ENCODE measurements at regions not wholly inside any gene's neighbourhood (a gene's known extent, or its start where the extent isn't known, plus 50 kb on each side); places are given as distances from the start of the nearest gene placed in this dataset.

GRCh38 chr11:127143251-127143650, 142.7 kb upstream of the KIRREL3 start (continued):
- TF ChIP-seq, protein P1, sequence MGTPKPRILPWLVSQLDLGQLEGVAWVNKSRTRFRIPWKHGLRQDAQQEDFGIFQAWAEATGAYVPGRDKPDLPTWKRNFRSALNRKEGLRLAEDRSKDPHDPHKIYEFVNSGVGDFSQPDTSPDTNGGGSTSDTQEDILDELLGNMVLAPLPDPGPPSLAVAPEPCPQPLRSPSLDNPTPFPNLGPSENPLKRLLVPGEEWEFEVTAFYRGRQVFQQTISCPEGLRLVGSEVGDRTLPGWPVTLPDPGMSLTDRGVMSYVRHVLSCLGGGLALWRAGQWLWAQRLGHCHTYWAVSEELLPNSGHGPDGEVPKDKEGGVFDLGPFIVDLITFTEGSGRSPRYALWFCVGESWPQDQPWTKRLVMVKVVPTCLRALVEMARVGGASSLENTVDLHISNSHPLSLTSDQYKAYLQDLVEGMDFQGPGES (IDR thresholded peaks at IDR 0.05; ENCODE audit: low read depth, low read length), result no peak
- TF ChIP-seq TEAD4 (IDR thresholded peaks at IDR 0.05; ENCODE audit: borderline replicate concordance, insufficient read depth), result no peak
- no peak for TF ChIP-seq EZH2phosphoT487 (IDR thresholded peaks at IDR 0.05; ENCODE audit: borderline replicate concordance, low read depth)

- 55% methylated on average over 3 of the region's 3 CpGs for WGBS (ENCODE audit: low lambda C conversion rate)
- H3F3A ChIP-seq (replicated peaks; ENCODE audit: insufficient read depth), result no peaks in the 10 kb centered on the region
- DNase-seq, result no peak
- ChIA-PET POLR2A (no interaction called here), CTCF (no interaction called here)
- no peaks in the 10 kb centered on the region for H4K20me1 ChIP-seq (ENCODE audit: insufficient read depth)
- H3K4me3 ChIP-seq (ENCODE audit: low read depth in 2 of 2, low read length in 1 of 2), result no peak overlapping the region
- no peaks in the 10 kb centered on the region for H3K9me3 ChIP-seq
- no peak overlapping the region for H2AFZ ChIP-seq (ENCODE audit: low read depth)
- TF ChIP-seq EZH2phosphoT487 (IDR thresholded peaks at IDR 0.05; ENCODE audit: borderline replicate concordance, low read depth) (no peak), GATA2 (CRISPR knock-in tag; IDR thresholded peaks at IDR 0.05) (no peak), SMC3 (IDR thresholded peaks at IDR 0.05; ENCODE audit: low read depth, low read length) (no peak), CHD2 (IDR thresholded peaks at IDR 0.05; ENCODE audit: low read length, partially characterized antibody) (no peak), MAX (IDR thresholded peaks at IDR 0.05; ENCODE audit: low read depth) (no peak), MEF2A (IDR thresholded peaks at IDR 0.05; ENCODE audit: borderline replicate concordance, low read depth) (no peak), FOSL2 (IDR thresholded peaks at IDR 0.05; ENCODE audit: borderline replicate concordance, low read depth) (no peak), SIN3A (IDR thresholded peaks at IDR 0.05; ENCODE audit: borderline replicate concordance, low read depth, low read length) (no peak), NRF1 (IDR thresholded peaks at IDR 0.05; ENCODE audit: low read depth, low read length) (no peak), JUND (IDR thresholded peaks at IDR 0.05) (no peak), TCF12 (IDR thresholded peaks at IDR 0.05) (no peak), USF1 (IDR thresholded peaks at IDR 0.05; ENCODE audit: borderline replicate concordance, low read depth) (no peak), YY1 (IDR thresholded peaks at IDR 0.05; ENCODE audit: low read depth) (no peak), ELF1 (IDR thresholded peaks at IDR 0.05) (no peak), RAD21 (IDR thresholded peaks at IDR 0.05; ENCODE audit: low read length) (no peak), POLR2AphosphoS5 (IDR thresholded peaks at IDR 0.05; ENCODE audit: low read depth, low read length) (no peak), EP300 (IDR thresholded peaks at IDR 0.05; ENCODE audit: borderline replicate concordance in 1 of 2, low read depth in 1 of 2, low read length in 1 of 2) (no peak)
- TF ChIP-seq, protein P2, sequence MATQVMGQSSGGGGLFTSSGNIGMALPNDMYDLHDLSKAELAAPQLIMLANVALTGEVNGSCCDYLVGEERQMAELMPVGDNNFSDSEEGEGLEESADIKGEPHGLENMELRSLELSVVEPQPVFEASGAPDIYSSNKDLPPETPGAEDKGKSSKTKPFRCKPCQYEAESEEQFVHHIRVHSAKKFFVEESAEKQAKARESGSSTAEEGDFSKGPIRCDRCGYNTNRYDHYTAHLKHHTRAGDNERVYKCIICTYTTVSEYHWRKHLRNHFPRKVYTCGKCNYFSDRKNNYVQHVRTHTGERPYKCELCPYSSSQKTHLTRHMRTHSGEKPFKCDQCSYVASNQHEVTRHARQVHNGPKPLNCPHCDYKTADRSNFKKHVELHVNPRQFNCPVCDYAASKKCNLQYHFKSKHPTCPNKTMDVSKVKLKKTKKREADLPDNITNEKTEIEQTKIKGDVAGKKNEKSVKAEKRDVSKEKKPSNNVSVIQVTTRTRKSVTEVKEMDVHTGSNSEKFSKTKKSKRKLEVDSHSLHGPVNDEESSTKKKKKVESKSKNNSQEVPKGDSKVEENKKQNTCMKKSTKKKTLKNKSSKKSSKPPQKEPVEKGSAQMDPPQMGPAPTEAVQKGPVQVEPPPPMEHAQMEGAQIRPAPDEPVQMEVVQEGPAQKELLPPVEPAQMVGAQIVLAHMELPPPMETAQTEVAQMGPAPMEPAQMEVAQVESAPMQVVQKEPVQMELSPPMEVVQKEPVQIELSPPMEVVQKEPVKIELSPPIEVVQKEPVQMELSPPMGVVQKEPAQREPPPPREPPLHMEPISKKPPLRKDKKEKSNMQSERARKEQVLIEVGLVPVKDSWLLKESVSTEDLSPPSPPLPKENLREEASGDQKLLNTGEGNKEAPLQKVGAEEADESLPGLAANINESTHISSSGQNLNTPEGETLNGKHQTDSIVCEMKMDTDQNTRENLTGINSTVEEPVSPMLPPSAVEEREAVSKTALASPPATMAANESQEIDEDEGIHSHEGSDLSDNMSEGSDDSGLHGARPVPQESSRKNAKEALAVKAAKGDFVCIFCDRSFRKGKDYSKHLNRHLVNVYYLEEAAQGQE (IDR thresholded peaks at IDR 0.05; ENCODE audit: low read depth, low read length), result no peak
- TF ChIP-seq, protein P3, sequence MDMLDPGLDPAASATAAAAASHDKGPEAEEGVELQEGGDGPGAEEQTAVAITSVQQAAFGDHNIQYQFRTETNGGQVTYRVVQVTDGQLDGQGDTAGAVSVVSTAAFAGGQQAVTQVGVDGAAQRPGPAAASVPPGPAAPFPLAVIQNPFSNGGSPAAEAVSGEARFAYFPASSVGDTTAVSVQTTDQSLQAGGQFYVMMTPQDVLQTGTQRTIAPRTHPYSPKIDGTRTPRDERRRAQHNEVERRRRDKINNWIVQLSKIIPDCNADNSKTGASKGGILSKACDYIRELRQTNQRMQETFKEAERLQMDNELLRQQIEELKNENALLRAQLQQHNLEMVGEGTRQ (IDR thresholded peaks at IDR 0.05; ENCODE audit: borderline replicate concordance, low read depth, low read length), result no peak
- TF ChIP-seq, protein P1 (IDR thresholded peaks at IDR 0.05; ENCODE audit: low read depth, low read length), result no peak
- H3K9me2 ChIP-seq, result no peaks in the 10 kb centered on the region
- no peaks in the 10 kb centered on the region for H3K79me2 ChIP-seq (ENCODE audit: insufficient read depth)
- H3K9ac ChIP-seq, result no peak overlapping the region
- no peaks in the 10 kb centered on the region for H3K27me3 ChIP-seq (ENCODE audit: insufficient read depth)
- H3K4me2 ChIP-seq, result no peak overlapping the region
- H3K4me1 ChIP-seq (ENCODE audit: control insufficient read depth in 1 of 2, insufficient read depth in 2 of 2, low read depth in 1 of 2, low read length in 1 of 2), result no peaks in the 10 kb centered on the region
- no peaks in the 10 kb centered on the region for H3K36me3 ChIP-seq (replicated peaks in 1 of 2; ENCODE audit: control insufficient read depth in 1 of 2, insufficient read depth in 2 of 2, low read length in 1 of 2)
- no peak overlapping the region for H3K27ac ChIP-seq (ENCODE audit: low read depth in 2 of 2, low read length in 1 of 2)
Measured at GRCh38 chr11:127138613-127139012, 138.0 kb upstream of the KIRREL3 start.

Data from SK-N-SH (cell line).